Muscle layer of colon (tissue), 2 donors: ENCODE measurements at regions not wholly inside any gene's neighbourhood (a gene's known extent, or its start where the extent isn't known, plus 50 kb on each side); places are given as distances from the start of the nearest gene placed in this dataset.
"Not testable (repeated sequence)": the region's sequence is repeated elsewhere in the genome, so short reads cannot be mapped to it uniquely, and the experiment has no call there.

Experiments
- H3K27ac ChIP-seq: one replicate; pipeline ENCODE4 v1.7.0; 2013; ENCODE audit warnings: low read depth, mild to moderate bottlenecking, low read length, moderate library complexity
- H3K27me3 ChIP-seq, 2 donors: one replicate each; pipeline ENCODE4 v1.7.0; 2013; ENCODE audit warnings: low read length in 2 of 2, mild to moderate bottlenecking in 2 of 2; ENCODE audit not compliant: insufficient read depth in 2 of 2, control insufficient read depth in 1 of 2
- H3K36me3 ChIP-seq: one replicate; pipeline ENCODE4 v1.7.0; 2013; ENCODE audit warnings: mild to moderate bottlenecking, low read length; ENCODE audit not compliant: insufficient read depth
- H3K4me1 ChIP-seq: one replicate; pipeline ENCODE4 v1.7.0; 2013; ENCODE audit warnings: mild to moderate bottlenecking, low read length; ENCODE audit not compliant: insufficient read depth
- H3K4me3 ChIP-seq, 2 donors: one replicate each; pipeline ENCODE4 v1.7.0; 2013; ENCODE audit warnings: low read length in 2 of 2, low read depth in 1 of 2, mild to moderate bottlenecking in 1 of 2, moderate library complexity in 1 of 2
- H3K9ac ChIP-seq: one replicate; pipeline ENCODE4 v1.7.0; 2013; ENCODE audit warnings: low read length
- H3K9me3 ChIP-seq: one replicate; pipeline ENCODE4 v1.7.0; 2013; ENCODE audit warnings: mild to moderate bottlenecking, low read length
- donor health status: abdominal sarcoma.
- donor health status: Adenocarcinoma of cecum.

DNA sequence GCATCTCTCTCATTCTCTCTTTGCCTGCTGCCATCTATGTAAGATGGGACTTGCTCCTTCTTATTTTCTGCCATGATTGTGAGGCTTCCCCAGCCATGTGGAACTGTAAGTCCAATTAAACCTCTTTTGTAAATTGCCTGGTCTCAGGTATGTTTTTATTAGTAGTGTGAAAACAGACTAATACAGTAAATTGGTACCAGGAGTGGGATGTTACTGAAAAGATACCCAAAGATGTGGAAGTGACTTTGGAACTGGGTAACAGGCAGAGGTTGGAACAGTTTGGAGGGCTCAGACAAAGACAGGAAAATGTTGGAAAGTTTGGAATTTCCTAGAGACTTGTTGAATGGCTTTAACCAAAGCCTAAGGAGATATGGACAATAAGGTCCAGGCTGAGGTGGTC, 503.1 kb upstream of the SOX9 start:
- H3K9me3 ChIP-seq, H3K27me3 ChIP-seq, H3K4me1 ChIP-seq, H3K4me3 ChIP-seq, H3K27ac ChIP-seq, H3K36me3 ChIP-seq, H3K9ac ChIP-seq: not testable (repeated sequence)

DNA sequence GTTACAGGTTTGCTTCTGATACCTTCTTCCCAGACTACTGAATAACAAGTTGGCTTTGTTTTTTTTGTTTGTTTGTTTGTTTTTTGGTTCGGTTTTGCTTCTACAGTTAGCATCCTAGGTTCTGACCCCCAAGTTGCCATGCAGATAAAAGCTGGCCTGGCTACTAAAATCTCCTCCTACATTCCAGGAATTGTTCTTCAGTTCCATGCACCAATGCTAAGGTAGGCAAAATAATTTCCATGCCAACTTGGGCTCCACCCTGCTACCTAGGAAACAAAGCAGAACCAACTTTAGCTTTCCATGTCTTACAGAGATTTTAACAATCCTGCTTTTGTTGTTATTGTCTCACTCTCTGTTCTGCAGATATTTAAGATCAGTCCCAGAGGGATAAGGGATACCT, 495.5 kb upstream of the SOX9 start:
- H3K9ac ChIP-seq, result no peak overlapping the region
- H3K4me1 ChIP-seq, result no peaks in the 10 kb centered on the region
- H3K9me3 ChIP-seq, result no peaks in the 10 kb centered on the region
- H3K27me3 ChIP-seq, result no peaks in the 10 kb centered on the region
- H3K4me3 ChIP-seq, result no peak overlapping the region
- no peaks in the 10 kb centered on the region for H3K36me3 ChIP-seq
- no peak overlapping the region for H3K27ac ChIP-seq

DNA sequence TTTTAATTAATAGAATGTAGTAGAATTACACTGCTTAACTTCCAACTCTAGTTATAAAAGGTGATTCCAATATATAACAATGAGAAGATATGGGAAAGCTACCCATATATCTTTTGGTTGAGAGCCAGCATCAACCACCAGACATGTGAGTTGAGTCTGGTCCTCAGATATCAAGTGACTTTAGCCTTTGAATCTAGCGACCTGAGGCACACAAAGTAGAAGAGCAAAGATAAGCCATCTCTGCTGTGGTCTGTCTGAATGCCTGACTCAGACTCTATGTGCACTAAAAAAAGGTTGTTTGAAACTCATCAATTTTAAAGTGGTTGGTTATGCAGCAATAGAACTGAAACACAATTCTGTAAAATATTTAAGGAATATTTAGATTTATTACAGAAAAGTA, 492.5 kb upstream of the SOX9 start:
- Histone ChIP-seq H3K4me1 (no peaks in the 10 kb centered on the region), H3K27me3 (no peaks in the 10 kb centered on the region), H3K36me3 (no peaks in the 10 kb centered on the region), H3K4me3 (no peak overlapping the region), H3K9ac (no peak overlapping the region), H3K9me3 (no peaks in the 10 kb centered on the region), H3K27ac (no peak overlapping the region)

GRCh38 chr17:71631483-71631882, 489.3 kb upstream of the SOX9 start:
- Histone ChIP-seq H3K36me3 (no peaks in the 10 kb centered on the region), H3K9ac (no peak overlapping the region), H3K4me3 (no peak overlapping the region), H3K27me3 (no peaks in the 10 kb centered on the region), H3K4me1 (no peaks in the 10 kb centered on the region), H3K9me3 (no peaks in the 10 kb centered on the region), H3K27ac (no peak overlapping the region)

DNA sequence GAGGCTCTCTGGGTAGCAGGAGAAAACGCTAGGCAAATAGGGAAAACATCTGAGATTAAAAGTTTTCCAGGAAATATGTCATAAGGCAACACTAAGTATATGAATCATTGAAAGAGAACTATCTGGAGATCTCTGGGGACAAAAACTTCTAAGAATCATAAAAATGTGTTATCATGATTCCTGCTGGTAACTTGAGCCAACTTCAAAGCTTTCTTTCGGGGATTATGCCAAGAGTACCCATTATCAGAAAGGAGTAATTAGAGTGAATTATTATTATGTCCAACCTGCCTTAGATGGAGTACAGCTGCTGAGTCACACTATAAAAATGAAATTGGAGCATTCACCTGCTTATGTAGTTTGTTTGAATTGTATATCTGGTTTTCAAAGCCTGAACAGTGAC, 488.5 kb upstream of the SOX9 start:
- Histone ChIP-seq H3K36me3 (no peaks in the 10 kb centered on the region), H3K4me3 (no peak overlapping the region), H3K9ac (no peak overlapping the region), H3K9me3 (no peaks in the 10 kb centered on the region), H3K27me3 (no peaks in the 10 kb centered on the region), H3K4me1 (no peaks in the 10 kb centered on the region), H3K27ac (no peak overlapping the region)

DNA sequence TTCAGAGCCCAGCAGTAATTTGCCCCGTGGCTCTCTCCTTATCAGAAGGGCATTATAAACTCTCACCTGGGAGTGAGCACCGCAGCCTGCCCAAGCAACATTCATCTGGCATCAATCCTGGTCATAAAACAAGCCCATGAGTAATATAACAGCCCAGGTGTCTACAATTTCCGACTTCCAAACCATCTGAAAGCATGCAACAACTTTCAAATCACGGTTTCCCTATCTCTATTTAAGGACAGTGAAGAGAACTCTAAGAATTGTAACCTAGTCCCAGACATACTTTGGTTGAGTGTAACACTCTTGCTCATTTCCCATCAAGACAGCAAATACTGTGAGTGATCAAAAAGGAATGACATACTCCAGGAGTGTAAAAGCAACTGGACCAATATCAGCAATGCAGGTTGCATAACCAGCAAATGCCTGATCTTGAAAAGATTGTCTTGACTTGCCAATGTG, 487.4 kb upstream of the SOX9 start:
- H3K4me1 ChIP-seq, result no peaks in the 10 kb centered on the region
- no peak overlapping the region for H3K9ac ChIP-seq
- H3K27ac ChIP-seq, result no peak overlapping the region
- no peak overlapping the region for H3K4me3 ChIP-seq
- no peaks in the 10 kb centered on the region for H3K36me3 ChIP-seq
- H3K27me3 ChIP-seq, result no peaks in the 10 kb centered on the region
- no peaks in the 10 kb centered on the region for H3K9me3 ChIP-seq

DNA sequence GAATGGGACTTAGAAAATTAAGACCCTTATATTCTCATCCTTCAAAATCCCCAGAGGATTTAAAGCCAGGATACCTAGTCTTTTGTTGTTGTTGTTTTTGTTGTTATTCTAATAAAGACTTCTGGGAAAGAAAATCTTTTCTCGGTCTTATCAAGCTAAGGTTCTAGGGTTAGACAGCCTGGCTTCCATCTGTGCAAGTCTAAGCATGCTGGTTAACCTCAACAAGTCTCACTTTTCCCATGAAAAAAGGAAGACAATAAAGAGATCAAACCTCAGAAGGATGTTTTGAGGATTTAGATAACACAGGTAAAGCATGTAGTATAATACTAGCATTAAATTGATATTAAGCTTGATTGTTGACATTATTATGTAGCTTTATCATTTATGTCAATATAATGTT, 486.4 kb upstream of the SOX9 start:
- H3K4me3 ChIP-seq, result no peak overlapping the region
- no peaks in the 10 kb centered on the region for H3K9me3 ChIP-seq
- no peaks in the 10 kb centered on the region for H3K4me1 ChIP-seq
- H3K9ac ChIP-seq, result no peak overlapping the region
- no peak overlapping the region for H3K27ac ChIP-seq
- H3K27me3 ChIP-seq, result no peaks in the 10 kb centered on the region
- H3K36me3 ChIP-seq, result no peaks in the 10 kb centered on the region

GRCh38 chr17:71635187-71635586, 485.6 kb upstream of the SOX9 start:
- H3K27me3 ChIP-seq, result no peaks in the 10 kb centered on the region
- H3K4me3 ChIP-seq, result no peak overlapping the region
- no peaks in the 10 kb centered on the region for H3K9me3 ChIP-seq
- H3K36me3 ChIP-seq, result no peaks in the 10 kb centered on the region
- no peaks in the 10 kb centered on the region for H3K4me1 ChIP-seq
- no peak overlapping the region for H3K27ac ChIP-seq
- no peak overlapping the region for H3K9ac ChIP-seq

DNA sequence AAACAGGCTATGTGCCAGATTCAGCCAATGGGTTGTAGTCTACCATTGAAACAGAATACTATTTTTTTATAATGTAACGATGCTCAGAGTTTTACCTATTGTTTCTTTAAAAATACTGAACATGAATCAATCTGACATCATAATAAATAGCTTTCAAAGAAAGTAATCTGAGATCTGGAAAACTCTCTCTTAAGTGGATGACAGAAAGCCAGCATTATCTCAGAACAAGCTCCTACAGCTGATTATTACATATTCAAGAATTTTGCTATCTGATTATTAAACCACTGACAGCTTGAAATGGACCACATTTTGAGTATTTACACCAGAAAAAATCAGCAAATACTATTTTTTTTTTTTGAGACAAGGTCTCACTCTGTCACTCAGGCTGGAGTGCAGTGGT, 484.2 kb upstream of the SOX9 start:
- no peaks in the 10 kb centered on the region for H3K36me3 ChIP-seq
- no peak overlapping the region for H3K27ac ChIP-seq
- no peak overlapping the region for H3K9ac ChIP-seq
- H3K27me3 ChIP-seq, result no peaks in the 10 kb centered on the region
- H3K4me1 ChIP-seq, result no peaks in the 10 kb centered on the region
- H3K9me3 ChIP-seq, result no peaks in the 10 kb centered on the region
- H3K4me3 ChIP-seq, result no peak overlapping the region

DNA sequence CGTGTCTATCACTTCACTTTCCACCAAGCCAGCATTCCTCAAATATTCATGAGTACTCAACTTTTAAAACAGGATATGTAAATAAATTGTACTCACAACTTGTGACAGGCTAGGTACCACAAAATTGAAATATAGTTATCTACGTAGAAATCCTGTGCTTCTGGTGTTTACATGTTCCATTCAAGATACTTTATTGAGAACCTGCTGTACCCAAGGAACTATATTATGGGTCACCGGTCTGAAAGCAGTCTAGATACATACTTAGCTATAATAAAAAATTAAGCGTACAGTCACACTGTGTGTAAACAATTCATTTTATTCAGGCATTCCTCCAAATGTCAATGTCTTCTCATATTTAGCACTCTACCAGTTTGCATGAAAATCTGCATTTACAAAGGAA, 482.2 kb upstream of the SOX9 start:
- no peak overlapping the region for H3K9ac ChIP-seq
- H3K36me3 ChIP-seq, result no peaks in the 10 kb centered on the region
- H3K9me3 ChIP-seq, result no peaks in the 10 kb centered on the region

GRCh38 chr17:71639865-71640264, 481.0 kb upstream of the SOX9 start:
- no peaks in the 10 kb centered on the region for H3K36me3 ChIP-seq
- H3K4me1 ChIP-seq, result no peaks in the 10 kb centered on the region
- no peaks in the 10 kb centered on the region for H3K27me3 ChIP-seq
- H3K27ac ChIP-seq, result no peak overlapping the region
- no peak overlapping the region for H3K9ac ChIP-seq
- no peak overlapping the region for H3K4me3 ChIP-seq
- H3K9me3 ChIP-seq, result no peaks in the 10 kb centered on the region

More for the DNA sequence above, 482.2 kb upstream of the SOX9 start:
- no peak overlapping the region for H3K4me3 ChIP-seq
- H3K27me3 ChIP-seq, result no peaks in the 10 kb centered on the region
- H3K27ac ChIP-seq, result no peak overlapping the region
- H3K4me1 ChIP-seq, result no peaks in the 10 kb centered on the region

DNA sequence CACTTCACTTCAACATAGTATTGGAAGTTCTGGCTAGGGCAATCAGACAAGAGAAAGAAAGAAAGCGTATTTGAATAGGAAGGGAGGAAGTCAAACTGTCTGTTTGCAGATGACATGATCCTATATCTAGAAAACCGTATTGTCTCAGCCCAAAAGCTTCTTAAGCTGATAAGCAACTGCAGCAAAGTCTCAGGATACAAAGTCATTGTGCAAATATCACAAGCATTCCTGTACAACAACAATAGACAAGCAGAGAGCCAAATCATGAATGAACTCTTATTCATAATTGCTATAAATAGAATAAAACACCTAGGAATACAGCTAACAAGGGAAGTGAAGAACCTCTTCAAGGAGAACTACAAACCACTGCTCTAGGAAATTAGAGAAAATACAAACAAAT, 473.9 kb upstream of the SOX9 start:
- not testable (repeated sequence) for H3K36me3 ChIP-seq, H3K27me3 ChIP-seq, H3K4me3 ChIP-seq

More for the DNA sequence above, 473.9 kb upstream of the SOX9 start:
- not testable (repeated sequence) for H3K9ac ChIP-seq, H3K4me1 ChIP-seq, H3K9me3 ChIP-seq, H3K27ac ChIP-seq
